Right renal cortex interstitium (tissue), 3 donors: ENCODE measurements at regions not wholly inside any gene's neighbourhood (a gene's known extent, or its start where the extent isn't known, plus 50 kb on each side); places are given as distances from the start of the nearest gene placed in this dataset.
"Not testable (repeated sequence)": the region's sequence is repeated elsewhere in the genome, so short reads cannot be mapped to it uniquely, and the experiment has no call there.

Source experiments
- DNase-seq, 3 donors: peaks; one replicate each; pipeline ENCODE4 v3.0.0-alpha.2; 2013; ENCODE audit warnings: low read depth in 3 of 3, low spot score in 2 of 3

GRCh38 chr20:29687438-29687837 lies 1570.0 kb upstream of the DEFB115 start:
- DNase-seq = no peak

GRCh38 chr20:29689411-29690225 lies 1567.8 kb upstream of the DEFB115 start:
- no peak for DNase-seq

- no peak for DNase-seq
Measured at GRCh38 chr20:29690274-29690673, 1567.2 kb upstream of the DEFB115 start.

GRCh38 chr20:29740601-29740950 lies 1516.9 kb upstream of the DEFB115 start:
- DNase-seq = no peak

GRCh38 chr20:29740951-29741593 lies 1516.4 kb upstream of the DEFB115 start:
- DNase-seq = no peak

- no peak for DNase-seq
Measured at GRCh38 chr20:29741594-29741893, 1515.9 kb upstream of the DEFB115 start.

- no peak for DNase-seq
Measured at GRCh38 chr20:29741894-29742698, 1515.4 kb upstream of the DEFB115 start.

GRCh38 chr20:29742699-29743100 lies 1514.8 kb upstream of the DEFB115 start:
- no peak for DNase-seq

GRCh38 chr20:29743101-29743931 lies 1514.1 kb upstream of the DEFB115 start:
- DNase-seq = no peak

GRCh38 chr20:29744071-29744470 lies 1513.4 kb upstream of the DEFB115 start:
- DNase-seq = no peak

- DNase-seq = not testable (repeated sequence)
Measured at GRCh38 chr20:29745534-29746245, 1511.8 kb upstream of the DEFB115 start.

- DNase-seq = no peak
Measured at GRCh38 chr20:29750268-29750899, 1507.1 kb upstream of the DEFB115 start.

- DNase-seq = not testable (repeated sequence)
Measured at GRCh38 chr20:29752644-29753425, 1504.6 kb upstream of the DEFB115 start.

- DNase-seq = not testable (repeated sequence)
Measured at GRCh38 chr20:29753426-29753746, 1504.1 kb upstream of the DEFB115 start.

- DNase-seq = not testable (repeated sequence)
Measured at GRCh38 chr20:29753879-29754278, 1503.6 kb upstream of the DEFB115 start.

GRCh38 chr20:29755854-29756498 lies 1501.5 kb upstream of the DEFB115 start:
- DNase-seq = not testable (repeated sequence)

- no peak for DNase-seq
Measured at GRCh38 chr20:29756664-29757063, 1500.8 kb upstream of the DEFB115 start.

GRCh38 chr20:29761621-29762385 lies 1495.7 kb upstream of the DEFB115 start:
- DNase-seq = not testable (repeated sequence)
